Fibroblast of lung (primary cell): ENCODE measurements at regions not wholly inside any gene's neighbourhood (a gene's known extent, or its start where the extent isn't known, plus 50 kb on each side); places are given as distances from the start of the nearest gene placed in this dataset.

Experiments used
- DNase-seq, 2 donors: peaks; one replicate each; pipeline versions ENCODE4 v3.0.0 to v3.0.0-alpha.2; 2010; ENCODE audit warnings: low read depth in 2 of 2
- H2AFZ ChIP-seq: 2 replicates; pipeline ENCODE4 v1.5.1; 2012; ENCODE audit warnings: low read length, control low read depth, inconsistent platforms
- H3K27ac ChIP-seq: 2 replicates; pipeline ENCODE4 v1.5.1; 2011; ENCODE audit warnings: low read length, control low read depth; ENCODE audit not compliant: insufficient read depth
- H3K27me3 ChIP-seq: 2 replicates; pipeline ENCODE4 v1.5.1; 2011; ENCODE audit warnings: mild to moderate bottlenecking, low read length; ENCODE audit not compliant: control insufficient read depth, insufficient read depth
- H3K36me3 ChIP-seq: 2 replicates; pipeline ENCODE4 v1.5.1; 2011; ENCODE audit warnings: low read length; ENCODE audit not compliant: control insufficient read depth, insufficient read depth
- H3K4me1 ChIP-seq: 2 replicates; pipeline ENCODE4 v1.5.1; 2011; ENCODE audit warnings: low read length; ENCODE audit not compliant: control insufficient read depth, insufficient read depth; ENCODE audit errors: extremely low read depth
- H3K4me2 ChIP-seq: 2 replicates; pipeline ENCODE4 v1.5.1; 2011; ENCODE audit warnings: low read length, control low read depth; ENCODE audit not compliant: insufficient read depth; ENCODE audit errors: extremely low read depth
- H3K4me3 ChIP-seq, 4 experiments: fragments of 200-600 bp in 1 of 4; sonication (generic) in 1 of 4; replicated peaks in 1 of 4; 2 replicates each; pipeline ENCODE4 v1.5.1; 2011 to 2016; ENCODE audit warnings: low read length in 4 of 4, low read depth in 3 of 4, mild to moderate bottlenecking in 3 of 4, control low read depth in 2 of 4, inconsistent platforms in 1 of 4, mixed read lengths in 1 of 4; ENCODE audit not compliant: insufficient read depth in 1 of 4; ENCODE audit errors: control extremely low read depth in 1 of 4
- H3K79me2 ChIP-seq: 2 replicates; pipeline ENCODE4 v1.5.1; 2012; ENCODE audit warnings: mild to moderate bottlenecking, low read length, inconsistent platforms; ENCODE audit not compliant: control insufficient read depth, insufficient read depth
- H3K9ac ChIP-seq: 2 replicates; pipeline ENCODE4 v1.5.1; 2011; ENCODE audit warnings: mild to moderate bottlenecking, low read length, control low read depth; ENCODE audit not compliant: insufficient read depth
- H3K9me3 ChIP-seq: 2 replicates; pipeline ENCODE4 v1.5.1; 2012; ENCODE audit warnings: low read depth, low read length; ENCODE audit not compliant: control insufficient read depth, insufficient read depth
- H4K20me1 ChIP-seq: 2 replicates; pipeline ENCODE4 v1.5.1; 2011; ENCODE audit warnings: low read length; ENCODE audit not compliant: control insufficient read depth, insufficient read depth; ENCODE audit errors: extremely low read depth
- CTCF ChIP-seq, 2 donors: IDR thresholded peaks in 1 of 2; conservative IDR thresholded peaks in 1 of 2; 1 replicate in 1 of 2; 2 replicates in 1 of 2; pipeline ENCODE4 v1.5.1; 2011 to 2012; ENCODE audit warnings: low read length in 2 of 2, control low read depth in 1 of 2, inconsistent platforms in 1 of 2, low read depth in 1 of 2, mild to moderate bottlenecking in 1 of 2
- EZH2 ChIP-seq: IDR thresholded peaks from 2 replicates; pipeline ENCODE4 v1.5.1; 2012; ENCODE audit warnings: low read length, control low read depth, mild to moderate bottlenecking; ENCODE audit errors: missing control alignments

- Histone ChIP-seq H3K36me3 (no peaks in the 10 kb centered on the region), H3K27ac (no peak overlapping the region), H2AFZ (no peak overlapping the region), H3K4me2 (no peak overlapping the region), H3K4me1 (no peaks in the 10 kb centered on the region), H3K27me3 (no peaks in the 10 kb centered on the region), H4K20me1 (no peaks in the 10 kb centered on the region), H3K4me3 (no peak overlapping the region), H3K79me2 (no peaks in the 10 kb centered on the region), H3K9me3 (no peaks in the 10 kb centered on the region), H3K9ac (no peak overlapping the region)
- TF ChIP-seq EZH2 (no peak), CTCF (conservative IDR thresholded peaks at IDR 0.05 in 1 of 2, IDR thresholded peaks at IDR 0.05 in 1 of 2; ENCODE audit: low read depth in 1 of 2, low read length in 2 of 2) (no peak)
- no peak for DNase-seq
These were observed 118.3 kb upstream of the MTHFD1L start for GRCh38 chr6:150747155-150747554.

GRCh38 chr6:150749091-150749670 lies 116.3 kb upstream of the MTHFD1L start:
- no peak overlapping the region for H3K4me3 ChIP-seq
- H3K4me1 ChIP-seq: no peaks in the 10 kb centered on the region
- no peak for DNase-seq
- no peak for TF ChIP-seq EZH2
- TF ChIP-seq CTCF (conservative IDR thresholded peaks at IDR 0.05 in 1 of 2, IDR thresholded peaks at IDR 0.05 in 1 of 2; ENCODE audit: low read depth in 1 of 2, low read length in 2 of 2): no peak
- no peak overlapping the region for H3K4me2 ChIP-seq
- H3K36me3 ChIP-seq: no peaks in the 10 kb centered on the region
- H3K27me3 ChIP-seq: no peaks in the 10 kb centered on the region
- H4K20me1 ChIP-seq: no peaks in the 10 kb centered on the region
- H2AFZ ChIP-seq: no peak overlapping the region
- no peak overlapping the region for H3K9ac ChIP-seq
- H3K79me2 ChIP-seq: no peaks in the 10 kb centered on the region
- no peaks in the 10 kb centered on the region for H3K9me3 ChIP-seq
- no peak overlapping the region for H3K27ac ChIP-seq

GRCh38 chr6:150751296-150751695 lies 114.2 kb upstream of the MTHFD1L start:
- Histone ChIP-seq H3K27me3 (no peaks in the 10 kb centered on the region), H3K79me2 (no peaks in the 10 kb centered on the region), H3K27ac (no peak overlapping the region), H3K4me1 (no peaks in the 10 kb centered on the region), H4K20me1 (no peaks in the 10 kb centered on the region), H3K9ac (no peak overlapping the region), H3K4me3 (no peak overlapping the region), H3K4me2 (no peak overlapping the region), H3K36me3 (no peaks in the 10 kb centered on the region), H2AFZ (no peak overlapping the region), H3K9me3 (no peaks in the 10 kb centered on the region)
- peak in 1 of 2 donors; percentile 84 for DNase-seq
- TF ChIP-seq EZH2 (no peak), CTCF (conservative IDR thresholded peaks at IDR 0.05 in 1 of 2, IDR thresholded peaks at IDR 0.05 in 1 of 2; ENCODE audit: low read depth in 1 of 2, low read length in 2 of 2) (no peak)
